HG03108 (cell line): ENCODE measurements at regions not wholly inside any gene's neighbourhood (a gene's known extent, or its start where the extent isn't known, plus 50 kb on each side); places are given as distances from the start of the nearest gene placed in this dataset.

Experiments
- ATAC-seq: cut with Tn5 transposase; IDR thresholded peaks from one replicate; pipeline ENCODE4 v1.9.1; 2021; ENCODE audit warnings: moderate library complexity; ENCODE audit not compliant: unreplicated experiment

- ATAC-seq, result no peak
Observed at GRCh38 chr11:127670374-127671119, 670.0 kb upstream of the KIRREL3 start.

DNA sequence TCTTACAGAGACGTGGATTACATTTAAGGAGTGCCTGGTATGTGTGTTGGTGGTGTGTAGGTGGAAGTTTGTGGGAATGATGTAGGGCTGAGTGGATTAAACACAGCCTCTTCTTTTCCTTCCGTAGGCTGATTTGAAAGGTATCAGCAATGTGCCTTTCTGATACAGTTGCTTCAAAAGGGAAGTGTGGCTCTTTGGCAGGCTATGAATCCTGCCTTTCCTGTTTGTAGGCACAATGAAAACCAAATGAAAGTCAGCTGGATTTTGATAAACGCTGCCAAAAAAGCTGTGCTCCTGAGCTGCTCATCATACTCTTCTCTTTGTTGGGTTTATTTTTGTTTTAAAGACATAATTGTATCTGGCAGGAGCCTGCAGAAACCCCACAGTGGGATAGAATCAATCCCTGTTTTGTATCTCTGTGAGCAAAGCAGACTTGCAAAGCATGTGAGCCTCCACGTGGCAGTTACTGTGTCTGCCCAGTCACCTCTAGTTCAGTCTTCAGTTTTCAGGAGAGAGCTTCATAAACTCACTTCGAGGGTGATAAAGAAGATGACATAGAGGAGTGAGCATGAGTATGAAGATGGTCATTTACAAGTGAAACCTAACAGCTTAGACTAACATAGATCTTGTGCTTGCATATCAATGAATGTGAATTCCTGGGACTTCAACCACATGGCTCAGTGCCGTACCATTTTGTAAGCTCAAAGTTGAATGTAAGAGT is 655.7 kb upstream of the KIRREL3 start:
- ATAC-seq, result no peak

DNA sequence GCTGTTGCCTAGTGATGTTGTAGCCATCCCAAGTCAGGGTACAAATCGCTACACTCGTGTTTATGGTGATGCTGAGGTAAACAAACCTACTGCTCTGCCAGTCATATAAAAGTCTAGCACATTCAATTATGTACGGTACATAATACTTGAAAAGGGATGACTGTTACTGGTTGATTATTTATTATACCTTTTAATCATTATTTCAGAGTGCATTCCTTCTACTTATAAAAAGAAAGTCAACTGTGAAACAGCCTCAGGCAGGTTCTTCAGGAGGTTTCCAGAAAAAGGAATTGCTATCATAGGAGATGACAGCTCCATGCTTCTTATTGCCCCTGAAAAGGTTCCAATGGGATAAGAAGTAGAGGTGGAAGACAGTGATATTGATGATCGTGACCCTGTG is 652.5 kb upstream of the KIRREL3 start:
- ATAC-seq, result no peak

DNA sequence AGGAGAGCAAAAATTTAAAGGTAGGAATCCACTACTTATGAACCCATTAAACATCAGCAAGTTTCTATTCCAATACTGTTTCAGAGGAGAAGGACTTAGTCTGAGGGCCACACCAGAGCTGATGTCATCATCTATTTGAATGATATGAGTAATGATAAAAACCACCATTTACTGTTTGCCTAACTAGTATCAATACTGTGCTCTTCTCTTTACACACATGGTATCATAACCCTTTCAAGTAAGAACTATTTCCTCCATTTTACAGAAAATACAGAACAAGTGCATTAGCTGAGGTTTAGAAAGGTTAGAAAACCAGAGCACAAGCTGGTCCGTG is 651.3 kb upstream of the KIRREL3 start:
- ATAC-seq, result no peak

DNA sequence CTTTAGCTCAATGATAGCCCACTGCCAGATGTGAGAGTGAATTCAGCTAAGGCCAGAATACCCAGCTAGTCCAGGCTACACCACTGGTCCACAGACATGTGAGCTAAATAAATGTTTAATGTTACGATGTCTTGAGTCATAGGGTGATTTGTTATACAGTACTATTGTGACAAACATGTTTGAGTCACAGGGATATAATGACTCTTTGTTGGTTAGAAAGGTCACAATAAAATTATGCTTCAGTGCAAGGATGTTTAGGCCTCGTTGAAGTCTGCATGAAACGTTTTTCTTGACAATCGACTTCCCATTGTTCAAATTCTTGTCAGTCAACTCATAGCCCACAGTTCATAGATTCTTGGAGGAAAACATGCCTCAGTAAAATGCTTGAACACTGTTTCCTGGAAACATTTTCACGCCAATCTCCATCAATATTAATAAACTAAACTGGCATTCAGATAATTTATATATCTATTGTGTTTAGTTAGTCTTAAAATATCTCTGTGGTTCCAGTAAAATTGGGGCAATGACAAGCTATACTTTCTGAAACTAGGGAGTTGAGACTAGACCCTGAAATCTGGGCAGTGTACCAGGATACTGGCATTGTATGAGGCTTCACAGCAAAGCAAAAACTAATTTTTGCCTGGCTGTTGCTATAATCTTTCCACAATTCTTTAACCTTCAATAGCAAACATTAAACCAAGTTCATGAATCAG is 650.8 kb upstream of the KIRREL3 start:
- ATAC-seq, result no peak

DNA sequence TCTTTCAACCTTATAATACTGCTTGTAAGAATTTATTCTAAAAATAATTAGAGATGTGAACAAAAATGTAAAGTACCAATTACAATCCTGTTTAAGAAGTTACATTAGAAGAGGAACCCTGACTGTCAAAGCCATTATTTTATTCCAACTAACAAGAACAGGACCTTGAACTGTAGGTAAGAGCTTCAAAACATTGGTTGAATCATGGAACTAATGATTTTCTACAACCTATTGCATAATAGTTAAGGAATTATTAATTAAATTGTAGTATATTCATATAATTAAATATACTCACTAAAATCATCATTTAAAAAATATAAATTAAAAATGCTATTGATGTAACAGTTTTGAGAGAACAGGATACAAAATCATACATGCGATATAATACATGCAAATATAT is 649.4 kb upstream of the KIRREL3 start:
- ATAC-seq, result no peak

DNA sequence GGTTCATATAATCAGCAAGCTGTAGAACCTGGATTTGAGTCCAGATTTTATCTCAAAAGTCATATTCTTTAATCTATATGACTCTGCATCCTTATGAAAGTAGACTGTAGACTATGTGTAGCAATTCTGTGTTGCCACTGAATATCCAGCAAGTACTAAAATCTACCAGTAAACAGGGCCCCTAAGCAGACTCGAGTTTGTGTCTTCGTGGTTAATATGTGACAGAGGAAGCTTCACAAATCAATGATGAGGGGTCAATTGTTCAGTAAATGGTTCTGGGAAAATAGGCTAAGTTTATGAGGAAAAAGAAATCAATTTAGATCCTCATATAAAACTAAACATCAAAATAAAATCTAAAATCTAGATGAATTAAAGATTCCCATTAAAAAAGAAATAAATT is 648.5 kb upstream of the KIRREL3 start:
- ATAC-seq, result no peak

DNA sequence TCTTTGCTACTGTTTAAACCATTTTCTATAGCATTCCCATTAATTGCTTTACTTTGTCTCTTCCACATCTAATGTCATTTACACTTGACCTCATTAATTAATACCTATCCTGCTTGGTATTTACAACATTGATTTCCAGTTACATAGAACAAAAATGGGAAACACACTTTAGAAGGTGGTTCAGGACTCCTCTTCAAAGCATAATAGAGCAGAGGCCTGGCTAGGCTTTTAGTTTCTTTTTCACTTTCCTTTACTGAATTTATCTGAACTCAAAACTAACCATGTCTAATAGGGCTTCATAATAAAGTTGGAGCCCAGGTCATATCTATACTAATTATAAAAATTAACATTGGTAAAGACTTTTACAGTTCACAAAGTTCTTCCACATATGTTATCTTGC is 648.0 kb upstream of the KIRREL3 start:
- ATAC-seq, result no peak

- no peak for ATAC-seq
Observed at GRCh38 chr11:127644366-127644765, 643.8 kb upstream of the KIRREL3 start.

DNA sequence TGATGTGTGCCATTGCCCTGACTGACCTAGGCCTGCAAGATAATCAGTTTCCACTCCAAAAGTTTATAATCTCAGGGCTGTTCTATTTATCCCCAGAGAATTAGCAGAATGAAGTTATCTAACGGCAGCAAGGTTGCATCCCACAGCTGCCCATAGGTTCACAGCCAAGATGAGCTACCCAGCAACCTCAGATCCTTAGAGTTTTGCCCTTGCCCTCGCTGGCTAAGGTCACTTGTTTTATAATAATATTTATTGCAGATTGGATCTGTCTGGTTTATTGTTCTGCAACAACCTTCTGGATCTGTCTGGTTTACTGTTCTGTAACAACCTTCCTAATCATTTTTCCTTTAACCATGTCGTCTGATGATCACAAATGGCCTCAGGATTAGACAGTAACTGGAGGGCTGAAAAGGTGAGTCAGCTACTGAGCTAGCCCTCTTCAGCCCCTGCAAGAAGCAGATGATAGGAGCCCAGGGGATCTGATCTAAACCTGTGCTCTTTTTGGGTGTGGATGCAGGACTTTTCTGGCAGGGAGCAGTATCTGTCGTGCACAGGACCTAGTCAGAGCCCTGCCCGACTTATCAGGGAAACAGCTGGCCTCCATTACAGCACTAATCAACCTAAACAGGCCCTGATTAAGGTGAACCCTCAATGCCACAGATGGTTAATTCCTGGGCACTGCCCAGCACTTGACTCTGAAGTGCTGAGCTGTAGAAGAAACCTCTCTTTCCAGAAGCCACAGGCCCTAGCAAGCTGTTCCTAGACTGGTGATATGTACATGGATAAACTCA is 642.9 kb upstream of the KIRREL3 start:
- no peak for ATAC-seq

GRCh38 chr11:127640561-127641451 is 640.2 kb upstream of the KIRREL3 start:
- no peak for ATAC-seq

GRCh38 chr11:127639916-127640315 is 639.3 kb upstream of the KIRREL3 start:
- ATAC-seq, result no peak

DNA sequence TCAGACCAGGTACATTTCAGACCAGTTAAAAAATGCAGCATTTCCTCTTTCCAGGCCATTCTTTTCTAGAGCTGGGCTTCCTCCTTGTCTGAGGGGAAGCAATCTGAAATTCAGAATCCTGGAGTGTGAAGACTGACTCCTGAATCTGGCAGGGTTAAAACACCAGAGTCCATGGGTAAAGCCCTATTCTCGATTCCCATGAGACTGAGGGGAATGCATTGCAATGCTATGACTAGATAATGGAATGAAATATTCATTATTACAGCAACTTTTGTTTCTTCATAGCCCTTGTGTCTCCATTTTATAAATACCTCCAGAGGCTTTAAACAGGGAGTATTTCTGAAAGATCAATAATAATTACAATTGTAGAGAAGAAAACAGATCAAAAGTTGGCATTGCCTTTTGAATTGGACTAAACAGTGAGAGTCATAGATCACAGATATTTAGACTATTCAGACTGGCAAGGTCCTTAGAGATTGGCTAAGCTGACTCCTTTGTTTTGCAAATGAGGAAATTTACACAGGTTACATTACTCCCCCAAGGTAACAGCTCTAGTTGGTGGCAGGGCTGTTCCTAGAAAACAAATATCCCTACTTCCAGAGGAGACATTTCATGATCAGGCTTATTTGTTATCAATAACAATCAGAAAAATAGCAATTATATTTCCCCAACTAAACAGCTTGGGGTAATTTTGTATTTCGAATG is 632.6 kb upstream of the KIRREL3 start:
- no peak for ATAC-seq

GRCh38 chr11:127632546-127632945 is 632.0 kb upstream of the KIRREL3 start:
- no peak for ATAC-seq

DNA sequence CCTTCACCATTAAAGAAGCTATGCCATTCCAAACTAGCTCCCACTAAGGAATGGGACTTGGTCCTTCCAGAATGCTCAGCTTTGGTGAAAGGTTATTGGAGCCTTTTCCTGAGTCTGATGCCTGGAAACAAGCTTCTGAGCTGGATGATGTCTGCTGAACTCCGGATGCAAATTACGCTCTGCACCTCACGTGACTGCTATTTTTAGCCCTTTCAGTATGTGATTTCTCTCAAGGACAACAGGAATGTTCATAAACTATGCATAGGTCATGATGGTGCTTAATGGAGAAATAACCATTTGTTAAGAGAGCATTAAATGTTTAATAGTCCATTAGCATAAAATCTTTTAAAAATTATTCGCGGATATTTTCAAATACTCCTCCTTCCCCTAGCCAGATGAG is 631.4 kb upstream of the KIRREL3 start:
- ATAC-seq, result no peak

DNA sequence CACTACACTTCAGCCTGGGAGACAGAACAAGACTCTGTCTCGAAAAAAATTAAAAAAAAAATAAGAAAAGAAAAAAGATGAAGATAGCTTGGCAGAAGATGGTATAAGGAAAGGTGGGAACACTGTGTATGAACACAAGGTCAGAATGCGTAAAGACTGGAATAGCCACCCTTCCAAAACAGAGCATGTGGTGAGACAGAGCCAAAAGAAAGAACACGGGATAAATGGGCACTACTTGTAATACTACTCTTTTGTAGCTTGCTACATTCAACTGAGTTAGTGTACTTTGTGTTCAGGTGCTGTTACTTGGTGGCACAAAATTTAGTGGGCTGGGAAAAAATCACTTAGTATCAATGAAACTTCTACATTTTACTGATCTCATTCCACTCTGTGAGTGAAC is 628.6 kb upstream of the KIRREL3 start:
- ATAC-seq, result no peak

DNA sequence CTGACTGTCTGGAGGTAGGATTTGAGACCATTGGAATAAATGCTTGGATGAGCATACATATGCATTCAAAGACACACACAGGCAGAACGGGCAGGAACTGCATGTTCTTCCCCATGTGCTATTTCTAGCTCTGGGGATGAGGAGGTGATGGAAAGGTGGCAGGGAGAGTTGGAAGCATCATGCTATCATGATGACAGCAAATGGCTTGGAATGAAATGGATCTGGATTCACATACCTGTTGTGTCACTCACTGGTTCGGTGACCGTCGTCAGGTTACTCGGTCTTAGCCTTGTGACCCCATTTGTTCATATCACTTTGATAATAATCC is 627.9 kb upstream of the KIRREL3 start:
- no peak for ATAC-seq

GRCh38 chr11:127627629-127628457 is 627.3 kb upstream of the KIRREL3 start:
- ATAC-seq, result no peak

DNA sequence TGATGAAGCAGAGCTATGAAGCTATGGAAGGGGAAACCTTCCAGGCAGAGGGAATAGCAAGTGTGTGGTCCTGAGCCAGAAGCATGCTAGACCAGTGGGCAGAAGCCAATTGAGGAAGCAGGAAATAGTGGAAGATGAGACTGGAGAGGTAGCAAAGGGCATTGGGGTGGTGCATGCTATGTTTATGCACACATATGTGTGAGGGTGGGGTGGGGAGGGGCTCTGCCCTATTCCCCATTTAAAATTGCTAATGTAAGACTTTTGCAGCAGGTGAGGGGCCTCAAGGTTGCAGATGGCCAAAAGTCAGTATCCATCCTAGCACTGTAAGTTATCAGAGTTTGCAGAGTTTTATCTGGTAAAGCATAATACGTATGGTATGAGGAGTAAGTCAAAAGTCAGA is 626.6 kb upstream of the KIRREL3 start:
- ATAC-seq, result no peak
